ENCODE measurements at regions not wholly inside any gene's neighbourhood (a gene's known extent, or its start where the extent isn't known, plus 50 kb on each side); places are given as distances from the start of the nearest gene placed in this dataset.

GRCh38 chr9:28051559-28052503 lies 478.6 kb upstream of the C9orf72 start:
- WGBS, 3 donors = 61 to 74% (median 64%) methylated on average over 5 of the region's 5 CpGs
- intact Hi-C loops (cut with DNase I) = no loop called here

GRCh38 chr9:28053096-28053777 lies 480.0 kb upstream of the C9orf72 start:
- no peaks in the 10 kb centered on the region for H3K27me3 ChIP-seq
- H3K9me3 ChIP-seq = no peaks in the 10 kb centered on the region
- no peak for TF ChIP-seq CTCF (IDR thresholded peaks at IDR 0.05)
- no peak for TF ChIP-seq POLR2A (IDR thresholded peaks at IDR 0.05)
- no peak for TF ChIP-seq EP300 (IDR thresholded peaks at IDR 0.05)
- H3K4me1 ChIP-seq (ENCODE audit: insufficient read depth) = no peaks in the 10 kb centered on the region
- no peak overlapping the region for H3K27ac ChIP-seq
- H3K4me3 ChIP-seq = no peak overlapping the region
- 66 to 73% (median 71%) methylated on average over 7 of the region's 7 CpGs for WGBS, 3 donors
- no peak for DNase-seq
- H3K36me3 ChIP-seq = no peaks in the 10 kb centered on the region
- intact Hi-C loops (cut with DNase I) = no loop called here

More at GRCh38 chr9:28051559-28052503, 478.6 kb upstream of the C9orf72 start:
- no peak for TF ChIP-seq POLR2A (IDR thresholded peaks at IDR 0.05)
- TF ChIP-seq EP300 (IDR thresholded peaks at IDR 0.05) = no peak
- no peak for TF ChIP-seq CTCF (IDR thresholded peaks at IDR 0.05)
- Histone ChIP-seq H3K9me3 (no peaks in the 10 kb centered on the region), H3K27ac (no peak overlapping the region), H3K36me3 (no peaks in the 10 kb centered on the region), H3K4me1 (ENCODE audit: insufficient read depth) (no peaks in the 10 kb centered on the region), H3K4me3 (no peak overlapping the region), H3K27me3 (no peaks in the 10 kb centered on the region)
- DNase-seq = no peak

- TF ChIP-seq EP300 (IDR thresholded peaks at IDR 0.05) = no peak
- TF ChIP-seq POLR2A (IDR thresholded peaks at IDR 0.05) = no peak
- TF ChIP-seq CTCF (IDR thresholded peaks at IDR 0.05) = no peak
- H3K4me3 ChIP-seq = no peak overlapping the region
- no peaks in the 10 kb centered on the region for H3K9me3 ChIP-seq
- no peak for DNase-seq
- H3K4me1 ChIP-seq (ENCODE audit: insufficient read depth) = no peaks in the 10 kb centered on the region
- 89 to 93% (median 91%) methylated on average over 10 of the region's 10 CpGs for WGBS, 3 donors
- H3K36me3 ChIP-seq = no peaks in the 10 kb centered on the region
- intact Hi-C loops (cut with DNase I) = no loop called here
- H3K27ac ChIP-seq = no peak overlapping the region
- no peaks in the 10 kb centered on the region for H3K27me3 ChIP-seq
These were observed 482.7 kb upstream of the C9orf72 start for GRCh38 chr9:28056006-28056405.

GRCh38 chr9:28056466-28056865 lies 483.2 kb upstream of the C9orf72 start:
- Histone ChIP-seq H3K4me3 (no peak overlapping the region), H3K36me3 (no peaks in the 10 kb centered on the region), H3K27me3 (no peaks in the 10 kb centered on the region), H3K9me3 (no peaks in the 10 kb centered on the region), H3K4me1 (ENCODE audit: insufficient read depth) (no peaks in the 10 kb centered on the region), H3K27ac (no peak overlapping the region)
- 86 to 90% (median 87%) methylated on average over 1 of the region's 1 CpG for WGBS, 3 donors
- intact Hi-C loops (cut with DNase I) = no loop called here
- DNase-seq = no peak
- no peak for TF ChIP-seq CTCF (IDR thresholded peaks at IDR 0.05)
- no peak for TF ChIP-seq EP300 (IDR thresholded peaks at IDR 0.05)
- TF ChIP-seq POLR2A (IDR thresholded peaks at IDR 0.05) = no peak

Measured in ovary (tissue), 7 donors.